HUDEP-2 (cell line): ENCODE measurements at regions not wholly inside any gene's neighbourhood (a gene's known extent, or its start where the extent isn't known, plus 50 kb on each side); places are given as distances from the start of the nearest gene placed in this dataset.

Source experiments
- DNase-seq, 76 experiments: peaks; one replicate each; lab custom pipeline; 2025; ENCODE audit not compliant: unreplicated experiment in 76 of 76; lab: John Stamatoyannopoulos, UW

DNA sequence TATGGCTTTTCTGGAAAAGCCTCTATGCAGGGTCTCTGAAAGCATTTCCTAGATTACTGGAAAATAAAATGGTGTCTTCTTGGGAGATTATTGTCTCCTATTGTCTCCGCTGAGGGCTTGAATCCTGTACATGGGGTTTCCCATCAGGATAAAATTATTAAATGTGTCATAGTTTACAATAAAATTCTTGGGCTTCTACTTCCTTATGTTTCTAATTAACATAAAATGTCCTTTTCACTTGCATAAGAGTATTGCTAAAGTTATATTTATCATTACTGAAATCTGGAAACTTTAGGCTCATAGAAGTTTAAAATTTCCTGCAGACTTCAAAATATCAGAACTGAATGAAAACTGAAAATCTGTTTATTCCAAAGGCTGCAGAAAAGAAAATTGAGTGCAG lies 595.5 kb upstream of the AGTR1 start:
- DNase-seq: no peak

DNA sequence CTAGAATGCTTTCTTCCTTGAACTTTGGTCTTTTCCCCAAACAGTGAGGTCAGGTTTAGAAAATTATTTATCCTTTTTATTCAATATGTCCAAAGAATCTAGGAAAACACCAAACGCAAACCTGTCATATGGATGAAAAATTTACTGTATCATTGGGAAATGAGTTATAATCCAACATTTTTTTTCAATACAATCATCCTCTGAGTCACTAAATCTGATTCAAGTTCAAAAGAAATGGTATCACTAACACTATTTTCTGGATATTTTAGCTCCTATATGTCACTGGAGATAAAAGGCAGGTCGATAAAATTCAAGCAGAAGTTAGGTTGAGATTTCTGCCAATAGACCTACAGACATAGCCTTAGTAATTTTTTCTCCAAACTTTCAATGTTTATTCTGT lies 591.6 kb upstream of the AGTR1 start:
- no peak for DNase-seq

DNA sequence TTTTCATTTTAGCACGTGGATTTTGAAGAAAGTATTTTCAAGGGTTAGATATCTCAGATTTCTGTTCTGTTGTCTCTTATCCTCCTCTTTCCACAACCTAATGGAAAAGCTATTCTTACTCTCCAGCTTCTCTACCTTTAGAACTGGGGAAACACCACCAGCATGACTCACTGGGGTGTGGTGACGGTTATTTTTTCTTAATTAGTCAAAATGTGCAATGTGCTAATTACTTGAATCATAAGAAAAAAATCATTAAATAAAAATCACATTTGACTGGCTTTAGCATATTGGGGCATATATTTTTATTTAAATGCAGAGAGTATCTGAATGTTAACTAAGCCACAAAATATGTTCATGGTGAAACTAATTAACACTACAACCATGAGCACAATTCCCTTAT lies 570.7 kb upstream of the AGTR1 start:
- DNase-seq: no peak

DNA sequence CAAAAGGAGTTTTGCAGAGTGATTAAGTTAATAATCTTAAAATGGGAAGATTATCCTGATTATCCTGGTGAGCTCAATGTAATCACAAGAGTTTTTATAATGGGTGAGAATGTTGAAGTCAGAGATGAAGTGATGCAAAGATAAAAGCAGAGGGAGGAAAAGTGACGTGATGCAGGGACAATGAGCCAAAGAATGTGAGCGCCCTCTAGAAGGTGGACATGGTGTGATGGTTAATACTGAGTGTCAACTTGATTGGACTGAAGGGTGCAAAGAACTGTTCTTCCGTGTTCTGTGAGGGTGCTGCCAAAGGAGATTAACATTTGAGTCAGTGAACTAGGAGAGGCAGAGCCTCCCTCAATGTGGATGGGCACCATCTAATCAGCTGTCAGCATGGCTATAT lies 569.6 kb upstream of the AGTR1 start:
- DNase-seq: peak in 8 of 76 experiments; percentile 1 to 23 (median 3)

DNA sequence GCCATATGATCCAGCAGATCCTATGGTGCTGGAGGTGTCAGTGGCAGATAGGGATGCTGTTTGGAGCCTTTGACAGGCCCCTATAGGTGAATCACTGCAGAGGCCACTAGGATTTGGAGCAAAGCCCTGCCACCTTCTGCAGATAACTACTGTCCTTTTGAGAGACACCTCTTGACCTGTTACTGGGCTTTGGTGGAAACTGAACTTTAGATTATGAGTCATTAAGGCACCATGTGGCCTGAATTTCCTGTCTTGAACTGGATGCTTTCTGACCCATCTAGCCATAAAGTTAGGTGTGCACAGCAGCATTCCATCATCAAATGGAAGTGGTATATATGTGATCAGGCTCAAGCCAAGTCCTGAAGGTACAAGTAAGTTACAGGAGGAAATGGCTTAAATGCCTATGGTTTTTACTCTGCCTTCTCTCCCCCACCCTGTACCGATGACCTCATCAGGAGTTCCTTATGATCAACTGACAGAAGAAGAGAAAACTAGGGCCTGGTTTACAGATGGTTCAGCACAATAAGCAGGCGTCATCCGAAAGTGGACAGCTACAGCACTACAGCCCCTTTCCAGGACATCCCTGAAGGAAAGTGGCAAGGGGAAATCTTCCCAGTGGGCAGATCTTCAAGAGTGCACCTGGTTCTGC lies 565.6 kb upstream of the AGTR1 start:
- no peak for DNase-seq

DNA sequence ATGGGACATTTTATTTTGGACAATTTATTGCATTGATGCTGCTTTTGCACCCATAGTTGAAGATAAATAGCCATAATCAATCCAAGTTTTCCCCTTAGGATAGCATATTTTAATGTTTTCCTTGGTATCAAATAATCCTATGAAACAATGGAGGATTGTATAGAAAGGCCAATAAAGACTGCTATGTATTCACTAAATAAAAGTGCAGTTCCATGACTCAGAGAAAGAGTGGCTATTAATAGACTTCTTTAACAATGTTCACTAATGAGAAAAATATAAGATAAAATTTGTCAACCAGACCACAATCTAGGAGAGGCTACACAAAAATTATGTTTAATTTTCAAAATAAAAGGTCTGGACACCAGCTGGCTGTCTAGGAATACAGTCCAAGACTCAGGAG lies 560.9 kb upstream of the AGTR1 start:
- DNase-seq: no peak

DNA sequence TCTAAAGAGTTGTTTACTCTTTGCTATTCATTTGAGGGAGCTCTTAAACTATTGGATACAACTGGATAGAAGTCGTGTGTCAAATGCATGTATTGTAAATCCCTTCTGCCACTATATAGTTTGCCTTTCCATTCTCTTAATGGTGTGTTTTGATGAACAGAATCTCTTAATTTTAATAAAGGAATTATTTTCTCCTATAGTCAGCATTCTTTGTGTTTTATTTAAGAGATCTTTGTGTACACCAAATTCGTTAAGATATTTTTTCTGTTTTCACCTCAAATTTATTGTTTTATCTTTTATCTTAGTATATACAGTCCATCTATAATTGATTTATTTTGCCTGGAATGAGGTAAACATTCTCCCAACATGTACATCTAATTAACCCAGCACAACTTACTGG lies 551.5 kb upstream of the AGTR1 start:
- no peak for DNase-seq

DNA sequence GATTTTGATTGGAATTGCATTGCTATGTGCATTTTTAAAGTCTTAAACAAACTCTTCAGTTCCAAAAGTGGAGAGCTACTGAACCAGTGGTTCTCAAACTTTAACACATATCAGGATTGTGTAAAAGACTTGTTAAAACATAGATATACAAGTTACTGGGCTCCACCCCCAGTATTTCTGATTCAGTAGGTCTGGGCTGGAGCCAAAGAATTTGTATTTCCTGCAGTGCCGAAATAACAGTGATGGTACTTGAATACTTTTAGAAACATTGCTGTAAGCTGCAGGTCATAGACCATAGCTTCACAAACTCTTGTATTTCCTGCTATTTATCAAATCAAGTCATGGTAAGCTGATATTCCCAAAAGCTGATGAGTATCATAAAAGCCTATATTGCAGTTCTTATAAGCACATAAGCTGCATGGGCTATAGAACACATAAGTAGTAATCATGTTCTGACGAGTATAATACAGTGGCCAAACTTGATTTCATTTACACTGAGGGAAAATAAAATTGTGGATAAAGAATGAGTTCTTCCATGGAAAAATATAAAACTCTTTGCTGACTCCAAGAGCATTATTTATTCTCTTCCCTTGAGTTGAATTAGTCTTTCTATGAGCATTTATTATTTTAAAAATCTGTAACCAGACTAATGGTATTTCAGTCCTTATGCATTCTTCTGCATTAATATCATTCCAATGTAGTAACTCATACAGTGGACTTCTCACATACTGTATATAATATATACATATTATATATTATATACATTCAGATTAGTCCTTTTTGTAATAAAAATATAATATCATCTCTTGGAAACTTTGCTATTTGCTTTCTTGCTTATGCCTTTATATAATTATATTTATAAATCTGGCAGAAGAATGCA lies 550.5 kb upstream of the AGTR1 start:
- no peak for DNase-seq

DNA sequence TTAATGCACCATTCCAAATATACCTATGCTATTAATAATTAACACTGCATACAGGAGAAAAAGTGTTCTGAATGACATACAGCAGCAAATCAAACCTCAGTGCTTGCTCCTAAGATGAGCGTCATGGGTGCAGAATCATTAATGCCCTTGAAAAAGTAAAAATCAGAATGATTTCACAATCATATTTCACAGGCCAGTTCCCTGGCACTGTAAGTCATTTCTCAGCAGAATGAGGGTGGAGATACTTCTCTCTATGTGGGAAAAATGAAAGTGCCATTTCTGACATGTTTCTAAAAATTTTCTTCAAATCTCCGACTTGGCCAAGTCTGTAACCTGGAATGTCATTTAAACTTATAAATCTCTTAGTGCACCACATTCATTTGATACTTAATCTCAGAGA lies 549.8 kb upstream of the AGTR1 start:
- DNase-seq: no peak

DNA sequence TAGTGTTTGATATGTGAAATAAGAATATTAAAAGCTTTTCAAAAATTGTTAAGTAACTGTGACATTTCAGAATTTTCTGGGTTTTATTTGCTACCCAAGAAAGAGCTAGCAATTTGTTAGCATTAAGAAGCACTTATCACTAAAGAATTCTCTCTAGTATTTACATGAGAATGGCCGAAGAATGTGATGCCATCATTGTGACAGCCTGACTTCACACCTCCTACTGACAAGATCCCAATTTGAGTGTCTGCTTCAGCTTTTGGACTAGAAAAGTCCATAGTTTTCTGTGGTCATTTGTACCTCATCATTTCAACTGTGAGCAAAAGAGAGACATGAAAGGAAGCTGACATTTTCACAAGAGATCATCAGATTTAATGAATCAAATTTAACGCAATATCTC lies 548.1 kb upstream of the AGTR1 start:
- no peak for DNase-seq

DNA sequence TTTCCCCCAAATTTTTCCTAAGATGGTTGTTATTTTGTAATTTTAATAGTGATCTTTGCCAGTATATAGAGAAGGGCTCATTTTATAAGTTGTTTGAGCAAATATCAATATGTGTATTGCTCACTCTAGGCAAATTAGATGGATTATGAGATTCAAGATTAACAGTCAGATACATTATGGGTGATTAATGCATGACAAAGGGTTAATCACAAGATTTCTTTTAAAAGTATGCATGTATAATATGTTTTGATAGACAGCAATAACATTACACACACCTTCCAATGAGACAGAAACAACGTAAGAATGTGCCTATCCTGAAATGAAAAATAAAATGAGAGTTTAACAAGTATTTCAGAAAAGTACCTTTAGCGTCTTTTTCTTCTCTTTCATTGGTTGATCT lies 547.6 kb upstream of the AGTR1 start:
- DNase-seq: no peak

DNA sequence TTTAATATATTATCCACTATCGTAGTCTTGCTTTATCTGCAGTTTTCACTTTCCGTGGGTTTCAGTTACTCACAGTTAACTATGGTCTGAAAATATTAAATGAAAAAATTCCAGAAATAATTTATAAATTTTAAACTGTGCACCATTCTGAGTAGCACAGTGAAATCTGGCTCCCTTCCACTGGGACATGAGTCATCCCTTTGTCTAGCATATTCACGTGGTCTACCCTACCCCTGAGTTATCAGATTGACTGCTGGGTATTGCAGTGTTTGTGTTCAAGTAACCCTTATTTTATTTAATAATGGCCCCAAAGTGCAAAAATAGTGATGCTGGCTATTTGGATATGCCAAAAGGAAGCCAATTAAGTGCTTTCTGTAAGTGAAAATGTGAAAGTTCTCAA lies 539.5 kb upstream of the AGTR1 start:
- peak in 51 of 76 experiments; percentile 1 to 70 (median 27) for DNase-seq

DNA sequence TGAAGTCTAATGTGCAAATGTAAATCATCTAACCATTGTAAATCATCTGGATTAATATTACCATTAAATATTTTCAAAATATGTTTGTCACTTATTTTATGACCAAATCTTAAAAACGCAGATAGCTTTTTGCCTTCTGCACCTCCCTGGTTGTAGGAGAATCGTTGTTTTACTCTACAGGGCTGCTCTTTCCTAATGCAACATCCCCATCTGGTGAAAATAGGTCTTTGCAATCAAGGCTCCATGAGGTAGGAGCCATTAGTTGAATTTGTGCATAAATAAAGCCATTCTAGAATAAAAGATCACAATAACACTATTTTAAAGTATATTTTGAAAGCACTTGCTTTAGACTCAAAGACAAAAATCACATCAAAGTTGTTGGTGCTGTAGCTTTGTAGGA lies 535.6 kb upstream of the AGTR1 start:
- no peak for DNase-seq

DNA sequence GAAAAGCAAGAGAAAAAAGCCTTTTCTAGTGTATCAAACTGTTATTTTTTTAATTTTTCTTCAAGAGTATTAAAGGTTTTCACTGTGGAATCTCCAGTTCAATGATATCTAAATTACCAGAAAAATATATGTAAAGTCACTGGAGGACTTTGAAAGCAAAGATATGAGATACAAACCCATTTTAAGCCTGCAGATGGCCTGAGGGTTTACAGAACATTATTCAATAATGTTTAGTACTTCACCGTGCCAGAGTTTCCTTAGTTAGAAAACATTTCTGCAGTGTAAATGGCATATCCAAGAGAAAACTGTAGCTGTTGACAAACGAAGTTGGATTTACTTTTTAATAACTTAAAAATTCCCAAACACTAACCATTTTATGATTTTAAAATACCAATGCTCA lies 529.4 kb upstream of the AGTR1 start:
- no peak for DNase-seq

DNA sequence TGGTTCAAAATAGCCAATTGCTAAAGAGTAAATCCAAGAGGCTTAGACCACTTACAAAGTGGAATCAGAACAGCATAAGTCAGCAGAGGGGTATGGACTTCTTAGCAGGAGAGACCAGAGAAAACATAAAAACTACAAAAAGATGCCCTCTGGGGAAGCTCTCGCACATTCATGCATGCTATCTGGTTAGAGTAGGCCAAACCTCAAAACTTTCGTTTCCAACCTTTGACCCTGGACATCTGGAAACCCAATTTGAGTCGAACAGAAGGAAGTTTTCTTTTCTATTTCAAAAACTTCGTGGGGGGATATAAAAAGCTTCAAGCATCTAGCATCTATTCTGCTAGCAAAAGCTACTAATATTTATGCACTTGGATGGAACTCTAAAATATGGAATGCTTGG lies 523.9 kb upstream of the AGTR1 start:
- no peak for DNase-seq

DNA sequence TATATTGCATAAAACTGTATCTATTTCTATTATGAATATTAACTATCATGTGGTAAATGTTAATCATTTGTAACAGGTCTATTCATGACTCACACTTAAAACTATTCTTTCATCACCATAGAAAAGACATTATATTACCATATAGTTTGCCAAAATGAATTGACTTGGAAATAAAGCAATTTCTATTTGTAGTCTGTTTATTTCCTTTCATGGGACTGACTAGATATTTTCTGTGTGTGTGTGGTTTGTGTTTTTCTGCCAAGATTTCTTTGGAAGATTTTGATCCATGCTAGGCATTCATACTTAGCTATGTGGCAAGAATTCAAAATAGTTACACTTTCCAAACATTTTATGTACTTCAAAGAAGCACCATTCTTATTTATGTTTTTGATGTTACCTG lies 522.5 kb upstream of the AGTR1 start:
- no peak for DNase-seq

DNA sequence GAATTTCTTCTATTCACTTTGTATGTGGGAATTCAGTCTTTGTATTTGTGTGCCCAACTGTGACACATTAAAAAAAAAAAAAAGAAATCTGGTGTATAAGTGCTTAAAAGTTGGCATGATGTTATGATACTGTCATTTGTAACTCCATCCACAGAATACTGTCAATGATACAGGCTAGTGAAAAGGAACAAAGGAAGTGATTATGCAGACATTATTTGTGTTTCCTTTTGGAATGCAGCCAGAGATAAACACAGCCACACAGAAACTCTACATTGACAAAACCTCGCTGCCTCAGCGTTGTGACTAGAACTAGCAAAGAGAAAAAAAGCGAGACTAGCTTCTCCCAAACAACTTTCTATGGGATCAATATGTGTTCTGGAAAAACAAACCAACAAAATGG lies 519.2 kb upstream of the AGTR1 start:
- DNase-seq: no peak

DNA sequence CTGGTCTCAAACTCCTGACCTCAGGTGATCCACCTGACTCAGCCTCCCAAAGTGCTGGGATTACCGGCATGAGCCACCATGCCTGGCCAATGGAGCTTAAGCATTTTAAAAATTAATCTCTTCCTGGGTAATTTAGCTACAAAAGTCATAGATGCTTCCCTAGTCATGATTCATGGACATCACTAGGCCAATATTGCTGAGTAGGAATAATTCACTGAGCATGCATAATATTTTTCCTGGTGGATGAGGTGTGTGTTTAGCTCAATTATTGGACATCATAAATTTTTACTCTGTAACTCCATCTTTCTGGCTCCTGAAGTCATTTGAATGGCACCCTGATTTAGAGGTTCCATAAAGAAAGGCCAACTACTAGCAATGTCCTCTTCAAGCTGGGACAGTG lies 512.9 kb upstream of the AGTR1 start:
- DNase-seq: no peak

DNA sequence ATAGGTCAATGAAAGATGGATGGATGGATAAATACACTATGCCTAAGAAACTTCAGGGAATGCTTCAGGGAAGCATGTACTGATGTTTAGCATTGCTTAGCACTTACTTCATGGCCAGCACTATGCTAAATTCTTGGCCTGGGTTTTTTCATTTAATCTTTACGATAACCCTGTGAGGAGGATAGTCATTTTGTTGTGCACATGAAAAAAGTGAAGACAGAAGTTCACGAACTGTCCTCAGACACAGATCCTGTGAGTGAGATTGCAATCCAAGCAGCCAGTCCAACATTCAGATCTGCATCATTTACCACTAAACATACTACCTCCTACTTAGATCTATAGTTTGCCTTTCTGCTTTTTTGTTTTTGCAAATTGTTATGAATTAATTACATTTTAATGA lies 510.8 kb upstream of the AGTR1 start:
- no peak for DNase-seq

DNA sequence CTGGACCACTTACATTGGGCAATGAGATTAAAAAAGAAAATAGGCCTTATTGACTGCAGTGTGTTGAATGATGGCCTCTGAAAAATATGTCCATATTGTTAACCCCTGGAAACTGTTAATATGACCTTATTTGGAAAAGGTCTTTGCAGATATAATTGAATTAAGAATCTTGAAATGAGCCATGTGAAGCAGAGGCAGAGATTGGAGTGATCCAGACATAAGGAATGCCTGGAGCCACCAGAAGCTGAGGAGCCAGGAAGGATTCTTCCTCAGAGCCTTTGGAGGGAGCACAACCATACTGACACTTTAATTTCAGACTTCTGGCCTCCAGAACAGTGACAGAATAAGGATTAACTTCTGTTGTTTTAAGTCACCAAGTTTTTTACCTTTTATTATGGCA lies 510.4 kb upstream of the AGTR1 start:
- no peak for DNase-seq

DNA sequence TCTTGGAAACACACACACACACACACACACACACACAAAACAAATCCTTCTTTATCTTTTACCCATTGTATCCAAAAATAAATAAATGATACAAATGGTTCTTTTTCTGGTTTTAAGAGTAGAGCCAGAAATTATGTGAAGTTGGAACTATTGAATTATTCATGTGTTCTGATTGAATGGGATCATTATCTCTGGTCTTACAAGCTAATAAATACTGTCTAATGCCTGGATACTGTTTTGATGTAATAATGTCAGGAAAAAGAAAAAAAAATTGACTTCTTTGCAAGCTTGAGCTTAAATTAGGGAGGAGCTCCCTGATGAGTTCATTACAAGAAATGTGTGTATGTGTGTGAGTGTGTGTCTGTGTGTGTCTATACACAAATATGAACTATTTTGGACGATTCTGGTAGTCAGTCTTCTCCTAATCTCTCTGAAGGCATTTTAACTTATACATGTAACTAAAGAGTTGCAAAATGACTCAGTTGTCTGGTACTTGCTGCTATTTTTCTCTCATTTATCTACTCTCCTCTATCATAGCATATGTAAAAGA lies 507.2 kb upstream of the AGTR1 start:
- DNase-seq: no peak

DNA sequence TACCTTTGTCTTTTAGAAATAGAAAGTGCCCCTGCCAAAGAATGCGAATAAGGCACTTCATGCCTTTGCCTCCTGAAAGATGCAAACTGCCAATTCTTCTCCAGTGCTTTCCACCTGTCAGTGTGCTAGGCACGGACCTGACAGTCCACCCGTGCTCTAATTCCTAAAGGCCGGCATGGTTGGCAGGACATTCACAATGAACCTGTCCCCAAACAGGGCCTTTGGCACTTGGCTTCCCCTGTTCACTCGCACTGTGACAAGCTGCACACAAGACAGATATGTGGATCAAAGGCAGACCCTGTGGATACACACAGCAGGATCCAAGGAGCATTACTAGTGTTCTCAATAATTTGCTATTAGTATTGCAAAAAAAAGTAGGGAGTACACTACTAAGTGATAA lies 505.7 kb upstream of the AGTR1 start:
- DNase-seq: no peak
